GM12801 (cell line): ENCODE measurements at regions not wholly inside any gene's neighbourhood (a gene's known extent, or its start where the extent isn't known, plus 50 kb on each side); places are given as distances from the start of the nearest gene placed in this dataset.

Experiments
- TF ChIP-seq, protein P1 (sequence below): IDR thresholded peaks from one replicate; pipeline ENCODE4 v1.5.1; 2011; ENCODE audit warnings: control low read depth; ENCODE audit not compliant: insufficient read length; ENCODE audit errors: extremely low read depth

DNA sequence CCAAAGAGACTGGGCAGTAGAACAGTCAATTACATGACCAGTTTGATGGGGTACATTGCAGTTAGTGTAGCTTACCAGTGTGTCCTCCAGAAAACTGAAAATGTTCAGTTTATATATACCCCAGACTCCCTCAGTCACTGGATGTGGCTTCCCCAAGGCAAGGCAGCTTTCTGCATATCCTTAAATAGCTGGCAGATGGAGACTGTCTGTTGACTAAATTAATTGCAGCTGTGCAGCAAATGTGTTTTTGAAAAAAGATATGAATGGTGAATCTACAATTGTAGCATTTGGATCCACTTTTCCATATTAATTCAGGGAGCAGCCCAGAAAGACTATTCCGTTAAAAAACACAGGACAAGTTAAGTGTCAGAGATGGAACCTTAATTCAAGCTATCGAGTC, 565.1 kb upstream of the CCDC179 start:
- TF ChIP-seq, protein P1, sequence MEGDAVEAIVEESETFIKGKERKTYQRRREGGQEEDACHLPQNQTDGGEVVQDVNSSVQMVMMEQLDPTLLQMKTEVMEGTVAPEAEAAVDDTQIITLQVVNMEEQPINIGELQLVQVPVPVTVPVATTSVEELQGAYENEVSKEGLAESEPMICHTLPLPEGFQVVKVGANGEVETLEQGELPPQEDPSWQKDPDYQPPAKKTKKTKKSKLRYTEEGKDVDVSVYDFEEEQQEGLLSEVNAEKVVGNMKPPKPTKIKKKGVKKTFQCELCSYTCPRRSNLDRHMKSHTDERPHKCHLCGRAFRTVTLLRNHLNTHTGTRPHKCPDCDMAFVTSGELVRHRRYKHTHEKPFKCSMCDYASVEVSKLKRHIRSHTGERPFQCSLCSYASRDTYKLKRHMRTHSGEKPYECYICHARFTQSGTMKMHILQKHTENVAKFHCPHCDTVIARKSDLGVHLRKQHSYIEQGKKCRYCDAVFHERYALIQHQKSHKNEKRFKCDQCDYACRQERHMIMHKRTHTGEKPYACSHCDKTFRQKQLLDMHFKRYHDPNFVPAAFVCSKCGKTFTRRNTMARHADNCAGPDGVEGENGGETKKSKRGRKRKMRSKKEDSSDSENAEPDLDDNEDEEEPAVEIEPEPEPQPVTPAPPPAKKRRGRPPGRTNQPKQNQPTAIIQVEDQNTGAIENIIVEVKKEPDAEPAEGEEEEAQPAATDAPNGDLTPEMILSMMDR, result no peak

GRCh38 chr11:23429569-23429968, 569.3 kb upstream of the CCDC179 start:
- TF ChIP-seq, protein P1, result no peak

GRCh38 chr11:23453522-23453921, 593.2 kb upstream of the CCDC179 start:
- TF ChIP-seq, protein P1, result no peak

GRCh38 chr11:23455321-23455891, 595.1 kb upstream of the CCDC179 start:
- TF ChIP-seq, protein P1, result no peak

GRCh38 chr11:23457641-23458040, 597.4 kb upstream of the CCDC179 start:
- TF ChIP-seq, protein P1, result no peak

GRCh38 chr11:23471878-23472277, 611.6 kb upstream of the CCDC179 start:
- TF ChIP-seq, protein P1, result no peak

DNA sequence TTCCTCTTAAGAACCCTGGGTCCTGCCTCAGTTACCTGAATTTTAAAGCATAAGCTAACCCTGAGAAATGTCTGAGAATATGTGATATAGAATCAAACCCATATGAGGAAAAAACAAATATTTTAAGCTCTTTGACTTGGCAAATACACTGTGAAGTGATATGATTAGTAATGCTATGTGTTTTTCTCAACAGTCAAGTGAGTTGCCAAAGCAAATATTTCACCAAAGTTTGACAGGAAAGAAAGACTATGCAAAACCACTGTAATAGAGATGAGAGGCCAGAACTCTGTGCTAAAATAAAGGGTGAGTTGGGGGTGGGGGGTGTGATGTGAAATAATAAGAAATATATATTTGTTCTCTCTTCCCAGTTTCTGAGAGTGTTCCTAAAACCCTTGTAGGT, 613.5 kb upstream of the CCDC179 start:
- TF ChIP-seq, protein P1, result no peak
